Left lung (tissue), 4 donors: ENCODE measurements at regions not wholly inside any gene's neighbourhood (a gene's known extent, or its start where the extent isn't known, plus 50 kb on each side); places are given as distances from the start of the nearest gene placed in this dataset.
"Not testable (repeated sequence)": the region's sequence is repeated elsewhere in the genome, so short reads cannot be mapped to it uniquely, and the experiment has no call there.

ENCODE experiments used
- ATAC-seq: fragments of 200-7000 bp; cut with Tn5 transposase; one replicate; pipeline ENCODE4 v1.9.1; 2020; ENCODE audit warnings: moderate library complexity
- DNase-seq, 4 donors: peaks; one replicate each; pipeline ENCODE4 v3.0.0-alpha.2; 2013 to 2020
- H3K27ac ChIP-seq, 2 donors: fragments of 200-600 bp; sonication (generic) in 1 of 2; one replicate each; pipeline versions ENCODE4 v1.5.0 to v1.8.0; 2020 to 2021
- H3K27me3 ChIP-seq, 2 donors: fragments of 200-600 bp; sonication (generic) in 1 of 2; one replicate each; pipeline versions ENCODE4 v1.5.0 to v1.8.0; 2020 to 2021
- H3K36me3 ChIP-seq, 2 donors: fragments of 200-600 bp; sonication (generic) in 1 of 2; one replicate each; pipeline versions ENCODE4 v1.5.0 to v1.8.0; 2020 to 2021
- H3K4me1 ChIP-seq, 2 donors: fragments of 200-600 bp; one replicate each; pipeline ENCODE4 v1.8.0; 2021
- H3K4me3 ChIP-seq, 2 donors: fragments of 200-600 bp; sonication (generic) in 1 of 2; one replicate each; pipeline versions ENCODE4 v1.5.0 to v1.8.0; 2020 to 2021; ENCODE audit warnings: mild to moderate bottlenecking in 1 of 2
- H3K9me3 ChIP-seq, 2 donors: fragments of 200-600 bp; sonication (generic) in 1 of 2; one replicate each; pipeline versions ENCODE4 v1.5.0 to v1.8.0; 2020 to 2021
- intact Hi-C, 2 donors: fragments of 100-400 bp; cut with DNase I; formaldehyde crosslinking; loops; one replicate each; pipeline versions ENCODE4 v1.11.2 to v1.14.2; 2022
- TF ChIP-seq, protein P1 (sequence below), 2 donors: fragments of 200-600 bp; sonication (generic) in 1 of 2; IDR thresholded peaks; one replicate each; pipeline versions ENCODE4 v1.5.0 to v1.8.0; 2021; ENCODE audit warnings: antibody characterized with exemption in 2 of 2
- donor health status: DM: no; HTN: yes; CAD: no.
- donor health status: DM: no; HTN: no; CAD: no.

DNA sequence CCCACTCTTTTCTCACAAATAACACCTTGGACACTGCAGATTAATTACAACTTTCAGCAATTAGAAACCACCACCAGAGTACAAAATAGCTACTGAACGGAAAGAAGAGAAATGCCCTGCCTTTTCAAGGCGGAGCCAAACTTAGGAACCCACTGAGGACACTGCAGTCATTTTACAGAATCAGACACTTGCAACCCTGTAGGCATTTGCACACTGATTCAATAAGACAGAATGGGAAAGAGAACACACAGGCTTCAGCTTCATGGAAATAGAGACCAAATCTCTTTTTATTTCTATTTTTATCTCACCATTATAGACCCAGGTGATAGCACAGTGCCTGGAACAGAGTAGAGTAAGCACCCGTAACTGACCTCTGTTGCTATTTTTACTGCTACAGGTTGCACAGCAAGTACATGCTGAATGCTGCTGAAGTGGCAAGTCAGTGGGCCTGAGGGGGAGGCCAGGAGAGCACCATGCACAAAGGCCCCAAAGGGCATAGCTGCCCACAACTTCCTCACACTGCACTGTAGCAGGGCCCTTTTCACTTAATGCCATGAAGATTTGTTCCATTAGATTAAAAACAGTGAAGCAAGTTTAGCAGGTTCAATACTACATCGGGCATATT lies 50.7 kb upstream of the EDARADD start:
- intact Hi-C loops, result no loop called here

DNA sequence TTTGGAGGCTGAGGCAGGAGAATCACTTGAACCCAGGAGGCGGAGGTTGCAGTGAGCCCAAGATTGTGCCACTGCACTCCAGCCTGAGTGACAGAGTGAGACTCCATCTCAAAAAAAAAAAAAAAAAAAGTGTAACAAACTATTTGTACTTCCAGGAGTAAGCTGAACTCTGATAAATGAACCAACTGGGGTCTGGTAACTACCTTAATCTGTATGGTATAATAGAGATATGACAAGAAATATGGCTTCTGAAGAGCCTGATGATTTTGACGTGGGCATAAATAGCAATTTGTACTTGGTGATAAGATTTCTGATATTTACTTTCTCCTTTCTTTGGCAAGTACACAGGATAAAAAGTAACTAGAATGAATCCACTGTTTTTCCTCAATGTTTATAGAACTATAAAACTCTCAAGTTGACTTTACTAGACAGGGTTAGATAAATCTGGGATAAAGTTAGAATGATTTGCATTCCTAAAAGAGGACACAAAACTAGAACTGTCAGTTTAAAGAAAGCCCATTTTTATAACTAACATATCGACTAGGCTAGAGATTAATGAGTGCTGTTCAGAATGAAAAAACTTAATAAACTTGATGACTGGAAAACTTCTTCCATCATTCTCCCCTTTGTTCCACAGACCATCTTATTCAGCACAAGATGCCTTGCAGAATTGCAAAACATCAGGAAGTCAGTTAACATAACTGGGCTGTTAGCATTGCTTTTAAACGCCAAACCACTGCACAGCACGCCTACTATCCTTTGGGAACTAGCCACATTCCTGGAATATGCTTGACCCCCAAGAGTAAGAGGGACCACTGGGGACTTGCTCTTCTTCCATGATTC lies 51.5 kb upstream of the EDARADD start:
- Histone ChIP-seq H3K27me3 (no peaks in the 10 kb centered on the region), H3K4me1 (no peaks in the 10 kb centered on the region), H3K9me3 (no peaks in the 10 kb centered on the region), H3K27ac (no peak overlapping the region), H3K4me3 (no peak overlapping the region), H3K36me3 (no peaks in the 10 kb centered on the region)
- TF ChIP-seq, protein P1, sequence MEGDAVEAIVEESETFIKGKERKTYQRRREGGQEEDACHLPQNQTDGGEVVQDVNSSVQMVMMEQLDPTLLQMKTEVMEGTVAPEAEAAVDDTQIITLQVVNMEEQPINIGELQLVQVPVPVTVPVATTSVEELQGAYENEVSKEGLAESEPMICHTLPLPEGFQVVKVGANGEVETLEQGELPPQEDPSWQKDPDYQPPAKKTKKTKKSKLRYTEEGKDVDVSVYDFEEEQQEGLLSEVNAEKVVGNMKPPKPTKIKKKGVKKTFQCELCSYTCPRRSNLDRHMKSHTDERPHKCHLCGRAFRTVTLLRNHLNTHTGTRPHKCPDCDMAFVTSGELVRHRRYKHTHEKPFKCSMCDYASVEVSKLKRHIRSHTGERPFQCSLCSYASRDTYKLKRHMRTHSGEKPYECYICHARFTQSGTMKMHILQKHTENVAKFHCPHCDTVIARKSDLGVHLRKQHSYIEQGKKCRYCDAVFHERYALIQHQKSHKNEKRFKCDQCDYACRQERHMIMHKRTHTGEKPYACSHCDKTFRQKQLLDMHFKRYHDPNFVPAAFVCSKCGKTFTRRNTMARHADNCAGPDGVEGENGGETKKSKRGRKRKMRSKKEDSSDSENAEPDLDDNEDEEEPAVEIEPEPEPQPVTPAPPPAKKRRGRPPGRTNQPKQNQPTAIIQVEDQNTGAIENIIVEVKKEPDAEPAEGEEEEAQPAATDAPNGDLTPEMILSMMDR (IDR thresholded peaks at IDR 0.05), result no peak
- ATAC-seq (no peak), DNase-seq (no peak)
- intact Hi-C loops, result no loop called here

More for the DNA sequence above, 50.7 kb upstream of the EDARADD start:
- Histone ChIP-seq H3K4me3 (no peak overlapping the region), H3K27me3 (peaks cover 0 to 5% of the 10 kb centered on the region in 2 donors), H3K36me3 (no peaks in the 10 kb centered on the region), H3K9me3 (no peaks in the 10 kb centered on the region), H3K27ac (no peak overlapping the region), H3K4me1 (no peaks in the 10 kb centered on the region)
- TF ChIP-seq, protein P1 (IDR thresholded peaks at IDR 0.05), result no peak
- DNase-seq (no peak), ATAC-seq (no peak)

DNA sequence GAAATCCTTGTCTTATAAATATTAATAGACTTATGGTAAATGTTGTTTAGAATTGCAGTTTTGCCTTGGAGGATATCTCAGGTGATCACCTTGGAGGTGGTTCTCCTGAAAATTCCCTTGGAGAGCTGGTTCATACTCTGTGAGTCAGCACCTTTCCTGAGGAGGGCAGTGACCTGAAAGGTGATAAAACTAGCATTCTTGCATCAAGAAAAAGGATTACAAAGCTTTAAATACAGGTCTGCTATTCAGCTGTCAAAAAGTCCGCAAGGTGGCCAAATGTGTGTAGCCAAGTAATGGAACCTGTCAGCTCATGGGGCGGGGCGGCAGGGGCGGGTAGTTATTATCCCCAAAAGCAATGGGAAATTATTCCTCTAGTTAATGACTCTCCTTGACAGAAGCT lies 52.8 kb upstream of the EDARADD start:
- intact Hi-C loops, result no loop called here

DNA sequence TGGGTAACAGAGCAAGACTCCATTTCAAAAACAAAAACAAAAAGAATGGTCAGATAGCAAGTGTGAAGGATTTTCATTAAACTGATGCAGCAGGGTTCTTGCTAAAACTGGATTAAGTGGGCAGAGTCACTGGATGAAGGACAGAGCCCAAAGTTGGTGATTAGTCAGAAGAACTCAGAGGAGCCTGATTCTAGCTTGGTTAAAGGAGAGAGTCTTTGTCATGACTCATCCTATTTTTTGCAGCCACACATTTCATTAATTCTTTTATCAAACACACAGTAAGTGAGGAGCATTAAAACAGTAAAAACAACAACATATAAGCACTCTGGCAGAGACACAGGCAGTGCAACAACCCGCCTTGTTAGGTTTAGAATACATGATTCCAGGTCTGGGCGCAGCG lies 56.0 kb upstream of the EDARADD start:
- H3K27me3 ChIP-seq, result no peaks in the 10 kb centered on the region
- TF ChIP-seq, protein P1 (IDR thresholded peaks at IDR 0.05), result no peak
- no peaks in the 10 kb centered on the region for H3K36me3 ChIP-seq
- DNase-seq (no peak), ATAC-seq (no peak)
- H3K4me1 ChIP-seq, result no peaks in the 10 kb centered on the region
- intact Hi-C loops, result no loop called here
- no peak overlapping the region for H3K4me3 ChIP-seq
- H3K27ac ChIP-seq, result no peak overlapping the region
- H3K9me3 ChIP-seq, result no peaks in the 10 kb centered on the region

More for the DNA sequence above, 52.8 kb upstream of the EDARADD start:
- Histone ChIP-seq H3K4me3 (no peak overlapping the region), H3K9me3 (no peaks in the 10 kb centered on the region), H3K36me3 (no peaks in the 10 kb centered on the region), H3K27ac (no peak overlapping the region), H3K27me3 (no peaks in the 10 kb centered on the region), H3K4me1 (no peaks in the 10 kb centered on the region)
- TF ChIP-seq, protein P1 (IDR thresholded peaks at IDR 0.05), result no peak
- ATAC-seq, result no peak
- no peak for DNase-seq

DNA sequence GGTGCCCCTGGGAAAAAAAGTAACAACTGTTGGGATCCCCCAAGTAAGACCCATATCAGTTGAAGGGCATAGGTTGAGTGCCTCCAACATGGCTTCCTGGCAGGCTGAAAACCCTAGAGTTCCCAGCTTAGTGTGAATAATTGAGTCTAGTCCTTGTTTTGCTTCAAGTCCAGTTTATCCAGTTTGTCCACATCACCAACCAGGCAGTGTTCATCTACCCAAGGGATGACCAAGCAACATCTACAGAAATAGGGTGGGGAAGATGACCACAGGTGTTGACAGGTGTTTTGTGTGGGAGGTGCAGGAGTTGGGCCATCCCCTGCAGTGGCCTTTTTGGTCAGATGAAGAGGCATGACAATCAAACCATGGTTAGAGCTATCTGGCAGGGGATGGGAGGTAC lies 54.3 kb upstream of the ERO1B start:
- H3K4me1 ChIP-seq, result no peaks in the 10 kb centered on the region
- H3K9me3 ChIP-seq, result no peaks in the 10 kb centered on the region
- H3K4me3 ChIP-seq, result no peak overlapping the region
- DNase-seq (no peak), ATAC-seq (no peak)
- no peaks in the 10 kb centered on the region for H3K36me3 ChIP-seq
- no peaks in the 10 kb centered on the region for H3K27me3 ChIP-seq
- no peak overlapping the region for H3K27ac ChIP-seq
- TF ChIP-seq, protein P1 (IDR thresholded peaks at IDR 0.05), result no peak
- intact Hi-C loops, result no loop called here

DNA sequence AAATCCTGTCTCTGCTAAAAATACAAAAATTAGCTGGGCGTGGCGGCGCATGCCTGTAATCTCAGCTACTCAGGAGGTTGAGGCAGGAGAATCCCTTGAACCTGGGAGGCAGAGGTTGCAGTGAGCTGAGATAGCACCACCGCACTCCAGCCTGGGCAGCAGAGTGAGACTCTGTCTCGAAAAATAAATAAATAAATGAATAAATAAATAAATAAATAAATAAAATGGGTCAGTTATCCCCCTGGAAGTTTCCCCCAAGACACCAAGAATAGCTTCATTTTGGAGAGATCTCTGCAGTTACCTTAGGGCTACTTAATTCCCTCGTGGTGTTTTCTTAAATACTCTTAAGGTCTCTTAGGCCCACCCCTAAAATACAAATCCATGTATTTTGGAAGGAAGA lies 53.9 kb upstream of the ERO1B start:
- ATAC-seq, H3K4me1 ChIP-seq, H3K36me3 ChIP-seq, H3K27me3 ChIP-seq, intact Hi-C loops, H3K27ac ChIP-seq, H3K9me3 ChIP-seq, H3K4me3 ChIP-seq, DNase-seq: not testable (repeated sequence)
